Activated naive CD8-positive, alpha-beta T cell treated with anti-CD3 and anti-CD28 coated beads, Interleukin-2, amount 10 ng/mL, durations not matched to agents 7 days and 5 days (primary cell): ENCODE measurements at regions not wholly inside any gene's neighbourhood (a gene's known extent, or its start where the extent isn't known, plus 50 kb on each side); places are given as distances from the start of the nearest gene placed in this dataset.
"Not testable (repeated sequence)": the region's sequence is repeated elsewhere in the genome, so short reads cannot be mapped to it uniquely, and the experiment has no call there.

Experiments
- ATAC-seq: fragments of 150-1000 bp; cut with Tn5 transposase; one replicate; pipeline ENCODE4 v1.10.0; 2021; ENCODE audit warnings: low read depth, moderate library complexity
- POLR2A ChIA-PET: fragments of 350-600 bp; sonication (Branson Sonifier 250); formaldehyde crosslinking; loops from one replicate; lab custom pipeline; 2021; ENCODE audit warnings: antibody characterized with exemption; lab: Charles Lee
- DNase-seq: peaks from one replicate; pipeline ENCODE4 v3.0.0; 2021
- H3K27ac Mint-ChIP-seq: one replicate; pipeline ENCODE4 v1.8.0; 2022; ENCODE audit warnings: mild to moderate bottlenecking, mixed read lengths
- H3K27me3 Mint-ChIP-seq: one replicate; pipeline ENCODE4 v1.8.0; 2022; ENCODE audit warnings: mild to moderate bottlenecking, moderate library complexity, mixed read lengths
- H3K36me3 Mint-ChIP-seq: one replicate; pipeline ENCODE4 v1.8.0; 2021; ENCODE audit warnings: mild to moderate bottlenecking, mixed read lengths
- H3K4me1 Mint-ChIP-seq: one replicate; pipeline ENCODE4 v1.8.0; 2021; ENCODE audit warnings: mixed read lengths
- H3K4me3 Mint-ChIP-seq: one replicate; pipeline ENCODE4 v1.8.0; 2022; ENCODE audit warnings: mild to moderate bottlenecking, moderate library complexity, mixed read lengths
- H3K9me3 Mint-ChIP-seq: one replicate; pipeline ENCODE4 v1.8.0; 2021; ENCODE audit warnings: mixed read lengths

DNA sequence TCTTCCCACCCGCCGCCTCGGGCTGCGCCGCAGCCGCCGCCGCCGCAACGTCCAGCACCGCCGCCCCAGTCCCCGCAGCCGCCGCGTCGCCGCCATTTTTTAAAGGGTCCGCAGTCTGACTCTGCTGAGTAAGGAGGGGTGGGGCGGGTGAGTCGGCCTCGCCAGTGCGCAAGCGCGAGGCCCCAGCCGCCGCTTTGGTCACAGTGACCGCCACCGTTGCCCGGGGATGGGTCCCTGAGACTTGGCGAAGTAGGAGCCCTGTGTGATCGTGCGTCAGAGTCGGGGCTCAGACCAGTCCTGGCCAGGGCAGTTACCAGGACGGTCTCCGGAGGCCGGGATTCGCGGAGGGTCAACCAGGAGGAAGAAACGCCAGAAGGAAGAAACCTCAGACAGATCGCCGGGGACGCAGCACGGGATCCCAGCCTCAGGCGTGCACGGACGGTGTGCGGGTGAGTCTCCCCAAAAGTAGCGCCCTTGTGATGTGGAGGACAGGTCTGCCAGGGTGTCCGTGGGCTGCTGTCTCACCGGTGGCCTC lies 1414.2 kb upstream of the PCDH10 start:
- H3K4me1 Mint-ChIP-seq, POLR2A ChIA-PET, H3K27ac Mint-ChIP-seq, DNase-seq, ATAC-seq, H3K4me3 Mint-ChIP-seq, H3K36me3 Mint-ChIP-seq, H3K27me3 Mint-ChIP-seq, H3K9me3 Mint-ChIP-seq: not testable (repeated sequence)

DNA sequence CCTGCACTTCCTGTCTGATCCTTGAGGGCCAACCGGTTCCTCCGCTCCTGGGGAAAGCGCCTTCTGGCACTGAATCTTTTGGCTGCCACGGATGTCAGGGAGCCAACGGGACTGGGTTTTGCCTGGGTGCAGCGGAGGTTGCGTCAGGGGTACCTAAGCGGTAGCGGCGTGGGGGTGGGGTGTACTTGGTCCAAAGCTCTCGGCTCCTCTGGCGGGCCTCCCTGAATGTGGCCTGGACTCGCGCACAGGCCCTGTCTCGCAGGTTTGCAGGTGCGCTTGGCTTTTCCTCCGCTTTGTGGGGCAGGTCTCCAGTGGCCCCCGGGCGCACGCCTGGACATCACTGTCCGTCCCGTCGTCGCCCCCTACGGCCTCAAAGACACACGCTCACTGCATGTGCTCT lies 1410.1 kb upstream of the PCDH10 start:
- H3K36me3 Mint-ChIP-seq, POLR2A ChIA-PET, ATAC-seq, DNase-seq, H3K27ac Mint-ChIP-seq, H3K4me3 Mint-ChIP-seq, H3K4me1 Mint-ChIP-seq, H3K27me3 Mint-ChIP-seq, H3K9me3 Mint-ChIP-seq: not testable (repeated sequence)

DNA sequence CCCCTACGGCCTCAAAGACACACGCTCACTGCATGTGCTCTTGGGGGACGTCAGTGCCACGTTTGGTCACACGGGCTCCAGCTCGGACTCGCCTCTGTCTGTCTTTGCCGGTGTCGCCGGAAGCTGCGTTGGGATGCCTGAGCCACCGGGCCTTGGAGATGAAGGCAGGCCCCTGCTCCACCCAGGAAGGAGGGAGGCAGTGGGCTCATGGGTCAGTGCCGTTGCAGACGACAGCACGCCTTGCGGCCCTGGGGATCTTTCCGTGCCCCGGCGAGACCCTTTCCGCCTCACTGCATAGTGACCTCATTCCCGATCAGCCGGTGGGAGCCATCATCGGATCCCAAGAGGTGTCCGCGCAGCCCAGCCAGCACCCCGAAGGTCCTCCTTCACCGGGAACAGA lies 1407.3 kb upstream of the PCDH10 start:
- DNase-seq, H3K27me3 Mint-ChIP-seq, H3K4me3 Mint-ChIP-seq, H3K36me3 Mint-ChIP-seq, ATAC-seq, POLR2A ChIA-PET, H3K9me3 Mint-ChIP-seq, H3K27ac Mint-ChIP-seq, H3K4me1 Mint-ChIP-seq: not testable (repeated sequence)

DNA sequence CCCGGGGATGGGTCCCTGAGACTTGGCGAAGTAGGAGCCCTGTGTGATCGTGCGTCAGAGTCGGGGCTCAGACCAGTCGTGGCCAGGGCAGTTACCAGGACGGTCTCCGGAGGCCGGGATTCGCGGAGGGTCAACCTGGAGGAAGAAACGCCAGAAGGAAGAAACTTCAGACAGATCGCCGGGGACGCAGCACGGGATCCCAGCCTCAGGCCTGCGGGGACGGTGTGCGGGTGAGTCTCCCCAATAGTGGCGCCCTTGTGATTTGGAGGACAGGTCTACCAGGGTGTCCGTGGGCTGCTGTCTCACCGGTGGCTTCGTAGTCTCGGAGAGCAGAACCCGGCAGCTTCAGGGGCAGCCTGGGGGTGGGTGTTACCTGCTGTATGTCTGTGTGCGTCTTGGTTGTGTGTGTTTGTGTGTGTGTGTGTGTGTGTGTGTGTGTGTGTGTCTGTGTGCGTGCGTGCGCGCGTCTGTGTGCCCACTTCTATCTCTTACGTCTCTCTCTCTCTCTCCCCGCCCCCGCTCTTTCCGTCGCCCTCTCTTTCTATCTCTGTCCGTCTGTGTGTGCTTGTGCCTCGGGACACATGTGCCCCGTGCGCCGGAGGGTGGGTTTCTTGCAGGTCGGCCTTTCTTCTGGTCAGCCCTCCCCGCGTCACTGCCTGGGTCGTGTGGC lies 1406.4 kb upstream of the PCDH10 start:
- ATAC-seq, result not testable (repeated sequence)

DNA sequence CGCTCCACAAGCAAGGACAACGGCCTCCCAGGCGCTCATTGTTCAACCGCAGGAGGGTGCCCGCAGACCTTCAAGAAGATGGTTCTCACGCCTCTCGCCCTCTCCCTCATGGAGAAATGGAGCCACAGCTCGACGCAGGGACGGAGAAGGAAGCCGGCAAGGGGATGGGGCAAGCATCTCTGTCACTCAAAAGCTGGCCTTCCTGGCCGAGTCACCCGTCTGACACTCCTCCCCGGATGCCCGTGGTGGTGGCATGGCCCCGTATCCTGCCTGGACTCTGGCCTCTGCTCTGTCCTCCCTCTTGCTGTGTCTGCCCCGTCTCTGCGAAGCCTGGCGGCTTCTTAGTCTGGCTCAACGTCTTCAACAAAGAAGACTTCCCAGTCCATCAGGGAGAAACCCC lies 1405.7 kb upstream of the PCDH10 start:
- H3K4me3 Mint-ChIP-seq, H3K4me1 Mint-ChIP-seq, DNase-seq, H3K27ac Mint-ChIP-seq, POLR2A ChIA-PET, H3K9me3 Mint-ChIP-seq, H3K36me3 Mint-ChIP-seq, H3K27me3 Mint-ChIP-seq, ATAC-seq: not testable (repeated sequence)

More for the DNA sequence above, 1406.4 kb upstream of the PCDH10 start:
- POLR2A ChIA-PET, H3K27me3 Mint-ChIP-seq, DNase-seq, H3K4me1 Mint-ChIP-seq, H3K36me3 Mint-ChIP-seq, H3K4me3 Mint-ChIP-seq, H3K27ac Mint-ChIP-seq, H3K9me3 Mint-ChIP-seq: not testable (repeated sequence)

DNA sequence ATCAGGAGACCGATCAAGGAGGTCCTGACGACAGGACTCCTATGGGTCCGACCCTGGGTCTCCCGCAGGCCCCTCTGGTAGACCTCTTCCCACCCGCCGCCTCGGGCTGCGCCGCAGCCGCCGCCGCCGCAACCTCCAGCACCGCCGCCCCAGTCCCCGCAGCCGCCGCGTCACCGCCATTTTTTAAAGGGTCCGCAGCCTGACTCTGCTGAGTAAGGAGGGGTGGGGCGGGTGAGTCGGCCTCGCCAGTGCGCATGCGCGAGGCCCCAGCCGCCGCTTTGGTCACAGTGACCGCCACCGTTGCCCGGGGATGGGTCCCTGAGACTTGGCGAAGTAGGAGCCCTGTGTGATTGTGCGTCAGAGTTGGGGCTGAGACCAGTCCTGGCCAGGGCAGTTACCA lies 1401.9 kb upstream of the PCDH10 start:
- H3K36me3 Mint-ChIP-seq, POLR2A ChIA-PET, H3K27ac Mint-ChIP-seq, H3K27me3 Mint-ChIP-seq, ATAC-seq, H3K9me3 Mint-ChIP-seq, H3K4me3 Mint-ChIP-seq, H3K4me1 Mint-ChIP-seq, DNase-seq: not testable (repeated sequence)

DNA sequence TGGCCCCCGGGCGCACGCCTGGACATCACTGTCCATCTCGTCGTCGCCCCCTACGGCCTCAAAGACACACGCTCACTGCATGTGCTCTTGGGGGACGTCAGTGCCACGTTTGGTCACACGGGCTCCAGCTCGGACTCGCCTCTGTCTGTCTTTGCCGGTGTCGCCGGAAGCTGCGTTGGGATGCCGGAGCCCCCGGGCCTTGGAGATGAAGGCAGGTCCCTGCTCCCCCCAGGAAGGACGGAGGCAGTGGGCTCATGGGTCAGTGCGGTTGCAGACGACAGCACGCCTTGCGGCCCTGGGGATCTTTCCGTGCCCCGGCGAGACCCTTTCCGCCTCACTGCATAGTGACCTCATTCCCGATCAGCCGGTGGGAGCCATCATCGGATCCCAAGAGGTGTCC lies 1399.9 kb upstream of the PCDH10 start:
- H3K4me1 Mint-ChIP-seq, H3K27ac Mint-ChIP-seq, ATAC-seq, DNase-seq, H3K9me3 Mint-ChIP-seq, POLR2A ChIA-PET, H3K36me3 Mint-ChIP-seq, H3K4me3 Mint-ChIP-seq, H3K27me3 Mint-ChIP-seq: not testable (repeated sequence)

DNA sequence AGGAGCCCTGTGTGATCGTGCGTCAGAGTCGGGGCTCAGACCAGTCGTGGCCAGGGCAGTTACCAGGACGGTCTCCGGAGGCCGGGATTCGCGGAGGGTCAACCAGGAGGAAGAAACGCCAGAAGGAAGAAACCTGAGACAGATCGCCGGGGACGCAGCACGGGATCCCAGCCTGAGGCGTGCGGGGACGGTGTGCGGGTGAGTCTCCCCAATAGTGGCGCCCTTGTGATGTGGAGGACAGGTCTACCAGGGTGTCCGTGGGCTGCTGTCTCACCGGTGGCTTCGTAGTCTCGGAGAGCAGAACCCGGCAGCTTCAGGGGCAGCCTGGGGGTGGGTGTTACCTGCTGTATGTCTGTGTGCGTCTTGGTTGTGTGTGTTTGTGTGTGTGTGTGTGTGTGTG lies 1399.1 kb upstream of the PCDH10 start:
- H3K9me3 Mint-ChIP-seq, H3K36me3 Mint-ChIP-seq, H3K4me1 Mint-ChIP-seq, POLR2A ChIA-PET, DNase-seq, H3K27ac Mint-ChIP-seq, H3K4me3 Mint-ChIP-seq, ATAC-seq, H3K27me3 Mint-ChIP-seq: not testable (repeated sequence)

DNA sequence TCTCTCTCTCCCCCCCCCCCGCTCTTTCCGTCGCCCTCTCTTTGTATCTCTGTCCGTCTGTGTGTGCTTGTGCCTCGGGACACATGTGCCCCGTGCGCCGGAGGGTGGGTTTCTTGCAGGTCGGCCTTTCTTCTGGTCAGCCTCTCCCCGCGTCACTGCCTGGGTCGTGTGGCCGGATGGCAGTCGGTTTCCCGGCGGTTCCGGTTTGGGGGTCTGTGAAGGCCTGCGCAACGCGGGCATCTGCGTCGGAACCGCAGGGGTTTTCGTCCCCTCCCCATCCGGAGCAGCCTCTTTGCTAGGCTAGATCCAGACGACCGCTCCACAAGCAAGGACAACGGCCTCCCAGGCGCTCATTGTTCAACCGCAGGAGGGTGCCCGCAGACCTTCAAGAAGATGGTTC lies 1398.6 kb upstream of the PCDH10 start:
- H3K36me3 Mint-ChIP-seq, POLR2A ChIA-PET, H3K27me3 Mint-ChIP-seq, H3K4me1 Mint-ChIP-seq, H3K4me3 Mint-ChIP-seq, ATAC-seq, H3K27ac Mint-ChIP-seq, H3K9me3 Mint-ChIP-seq: not testable (repeated sequence)
- peak; percentile 41 for DNase-seq

DNA sequence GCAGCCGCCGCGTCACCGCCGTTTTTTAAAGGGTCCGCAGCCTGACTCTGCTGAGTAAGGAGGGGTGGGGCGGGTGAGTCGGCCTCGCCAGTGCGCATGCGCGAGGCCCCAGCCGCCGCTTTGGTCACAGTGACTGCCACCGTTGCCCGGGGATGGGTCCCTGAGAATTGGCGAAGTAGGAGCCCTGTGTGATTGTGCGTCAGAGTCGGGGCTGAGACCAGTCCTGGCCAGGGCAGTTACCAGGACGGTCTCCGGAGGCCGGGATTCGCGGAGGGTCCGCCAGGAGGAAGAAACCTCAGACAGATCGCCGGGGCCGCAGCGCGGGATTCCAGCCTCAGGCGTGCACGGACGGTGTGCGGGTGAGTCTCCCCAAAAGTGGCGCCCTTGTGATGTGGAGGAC lies 1386.9 kb upstream of the PCDH10 start:
- POLR2A ChIA-PET, H3K27me3 Mint-ChIP-seq, ATAC-seq, H3K9me3 Mint-ChIP-seq, H3K4me1 Mint-ChIP-seq, H3K27ac Mint-ChIP-seq, H3K36me3 Mint-ChIP-seq, H3K4me3 Mint-ChIP-seq, DNase-seq: not testable (repeated sequence)

DNA sequence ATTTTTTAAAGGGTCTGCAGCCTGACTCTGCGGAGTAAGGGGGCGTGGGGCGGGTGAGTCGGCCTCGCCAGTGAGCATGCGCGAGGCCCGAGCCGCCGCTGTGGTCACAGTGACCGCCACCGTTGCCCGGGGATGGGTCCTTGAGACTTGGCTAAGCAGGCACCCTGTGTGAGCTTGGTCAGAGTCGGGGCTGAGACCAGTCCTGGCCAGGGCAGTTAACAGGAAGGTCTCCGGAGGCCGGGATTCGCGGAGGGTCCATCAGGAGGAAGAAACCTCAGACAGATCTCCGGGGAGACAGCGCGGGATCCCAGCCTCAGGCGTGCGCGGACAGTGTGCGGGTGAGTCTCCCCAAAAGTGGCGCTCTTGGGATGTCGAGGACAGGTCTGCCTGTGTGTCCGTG lies 1384.4 kb upstream of the PCDH10 start:
- no peaks in the 10 kb centered on the region for H3K9me3 Mint-ChIP-seq
- no peak overlapping the region for H3K4me3 Mint-ChIP-seq
- H3K36me3 Mint-ChIP-seq, result no peaks in the 10 kb centered on the region
- DNase-seq (no peak), ATAC-seq (no peak)
- no peaks in the 10 kb centered on the region for H3K27me3 Mint-ChIP-seq
- POLR2A ChIA-PET, result no interaction called here
- no peak overlapping the region for H3K27ac Mint-ChIP-seq
- H3K4me1 Mint-ChIP-seq, result no peaks in the 10 kb centered on the region

DNA sequence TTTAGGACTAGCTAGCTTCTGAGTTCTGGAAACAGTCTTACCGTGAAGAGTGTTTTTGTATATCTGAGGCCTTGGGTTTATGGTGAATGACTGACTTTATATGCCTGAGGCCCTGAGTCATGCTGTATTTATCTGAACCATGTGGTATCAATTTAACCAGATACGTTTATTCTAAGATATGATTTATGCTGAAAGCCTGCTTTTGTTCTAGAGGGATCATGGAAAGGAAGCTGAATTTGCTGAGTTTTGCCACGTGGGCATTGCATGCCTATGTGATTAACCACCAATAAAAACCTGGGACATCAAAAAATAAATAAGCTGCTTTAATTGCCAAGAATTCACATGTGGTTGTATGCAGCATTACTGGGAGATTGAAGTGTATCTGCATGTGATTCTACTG lies 1374.7 kb upstream of the PCDH10 start:
- H3K36me3 Mint-ChIP-seq, H3K27me3 Mint-ChIP-seq, H3K4me3 Mint-ChIP-seq, H3K27ac Mint-ChIP-seq, DNase-seq, H3K9me3 Mint-ChIP-seq, POLR2A ChIA-PET, ATAC-seq, H3K4me1 Mint-ChIP-seq: not testable (repeated sequence)

DNA sequence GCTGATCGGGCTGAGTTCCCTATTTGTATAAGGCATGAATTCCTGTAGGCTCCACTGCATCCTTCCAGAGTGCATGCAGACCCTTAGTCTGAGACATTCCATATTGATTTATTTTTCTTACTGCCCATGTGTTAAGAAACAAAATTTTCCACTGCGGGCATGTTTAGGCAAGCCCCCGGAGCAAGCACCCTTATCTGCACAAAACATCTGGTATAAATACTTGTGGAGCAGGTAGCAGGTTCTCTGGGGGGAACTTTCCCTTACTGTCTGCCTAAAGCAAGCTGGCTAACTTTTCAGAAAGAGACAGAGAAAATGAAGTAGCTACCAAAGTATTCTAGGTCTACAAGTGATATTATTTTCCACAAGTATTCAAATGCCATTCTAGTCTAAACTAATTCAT lies 1338.5 kb upstream of the PCDH10 start:
- H3K27me3 Mint-ChIP-seq, DNase-seq, H3K36me3 Mint-ChIP-seq, H3K4me3 Mint-ChIP-seq, POLR2A ChIA-PET, H3K27ac Mint-ChIP-seq, H3K9me3 Mint-ChIP-seq, ATAC-seq, H3K4me1 Mint-ChIP-seq: not testable (repeated sequence)
